GM10266 (cell line): ENCODE measurements at regions not wholly inside any gene's neighbourhood (a gene's known extent, or its start where the extent isn't known, plus 50 kb on each side); places are given as distances from the start of the nearest gene placed in this dataset.
"Not testable (repeated sequence)": the region's sequence is repeated elsewhere in the genome, so short reads cannot be mapped to it uniquely, and the experiment has no call there.

Source experiments
- DNase-seq: peaks from one replicate; pipeline ENCODE4 v3.0.0; 2012; ENCODE audit errors: extremely low spot score
- TF ChIP-seq, protein P1 (sequence below): IDR thresholded peaks from 2 replicates; pipeline ENCODE4 v1.5.1; 2012; ENCODE audit warnings: mild to moderate bottlenecking, low read depth; ENCODE audit not compliant: control insufficient read depth, insufficient read depth; ENCODE audit errors: missing control alignments

GRCh38 chr20:29086938-29087337, 2170.5 kb upstream of the DEFB115 start:
- TF ChIP-seq, protein P1, sequence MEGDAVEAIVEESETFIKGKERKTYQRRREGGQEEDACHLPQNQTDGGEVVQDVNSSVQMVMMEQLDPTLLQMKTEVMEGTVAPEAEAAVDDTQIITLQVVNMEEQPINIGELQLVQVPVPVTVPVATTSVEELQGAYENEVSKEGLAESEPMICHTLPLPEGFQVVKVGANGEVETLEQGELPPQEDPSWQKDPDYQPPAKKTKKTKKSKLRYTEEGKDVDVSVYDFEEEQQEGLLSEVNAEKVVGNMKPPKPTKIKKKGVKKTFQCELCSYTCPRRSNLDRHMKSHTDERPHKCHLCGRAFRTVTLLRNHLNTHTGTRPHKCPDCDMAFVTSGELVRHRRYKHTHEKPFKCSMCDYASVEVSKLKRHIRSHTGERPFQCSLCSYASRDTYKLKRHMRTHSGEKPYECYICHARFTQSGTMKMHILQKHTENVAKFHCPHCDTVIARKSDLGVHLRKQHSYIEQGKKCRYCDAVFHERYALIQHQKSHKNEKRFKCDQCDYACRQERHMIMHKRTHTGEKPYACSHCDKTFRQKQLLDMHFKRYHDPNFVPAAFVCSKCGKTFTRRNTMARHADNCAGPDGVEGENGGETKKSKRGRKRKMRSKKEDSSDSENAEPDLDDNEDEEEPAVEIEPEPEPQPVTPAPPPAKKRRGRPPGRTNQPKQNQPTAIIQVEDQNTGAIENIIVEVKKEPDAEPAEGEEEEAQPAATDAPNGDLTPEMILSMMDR, result no peak

GRCh38 chr20:29087887-29088286, 2169.6 kb upstream of the DEFB115 start:
- not testable (repeated sequence) for DNase-seq

More at GRCh38 chr20:29086938-29087337, 2170.5 kb upstream of the DEFB115 start:
- no peak for DNase-seq

DNA sequence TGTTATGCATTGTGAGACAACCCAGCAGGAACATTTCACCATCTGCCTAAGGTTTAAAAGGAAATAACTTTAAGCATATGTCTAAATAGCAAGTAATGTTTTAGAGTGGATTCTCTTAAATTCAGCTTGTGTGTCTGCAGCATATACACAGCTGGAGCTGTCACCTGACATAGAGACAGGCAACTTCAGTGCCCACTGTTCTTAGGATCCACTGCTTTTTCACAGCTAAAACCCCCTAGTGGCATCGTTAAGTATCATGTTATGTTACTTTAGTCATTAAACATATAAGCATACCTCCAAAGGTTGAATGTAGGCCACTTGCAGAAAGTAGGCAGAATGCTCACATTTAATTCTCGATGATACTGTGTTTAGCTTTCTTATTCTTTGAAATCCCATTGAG, 2169.0 kb upstream of the DEFB115 start:
- peak; percentile 10 for DNase-seq

- not testable (repeated sequence) for DNase-seq
Measured at GRCh38 chr20:29089409-29089808, 2168.1 kb upstream of the DEFB115 start.

DNA sequence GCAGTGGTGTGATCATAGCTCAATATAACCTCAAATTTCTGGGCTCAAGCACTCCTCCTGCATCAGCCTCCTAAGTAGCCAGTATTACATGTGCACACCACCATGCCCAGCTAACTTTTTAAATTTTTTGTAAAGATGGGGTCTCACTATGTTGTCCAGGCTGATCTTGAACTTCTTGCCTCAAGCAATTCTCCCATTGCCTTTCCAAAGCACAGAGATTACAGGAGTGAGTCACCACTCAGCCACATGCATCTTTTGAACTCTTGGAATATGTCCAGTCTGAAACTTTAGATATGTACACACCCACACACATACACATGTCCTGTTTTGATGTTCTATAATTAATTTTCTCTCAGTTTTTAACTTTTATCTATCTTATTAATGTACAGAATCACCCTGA, 2163.5 kb upstream of the DEFB115 start:
- not testable (repeated sequence) for DNase-seq

DNA sequence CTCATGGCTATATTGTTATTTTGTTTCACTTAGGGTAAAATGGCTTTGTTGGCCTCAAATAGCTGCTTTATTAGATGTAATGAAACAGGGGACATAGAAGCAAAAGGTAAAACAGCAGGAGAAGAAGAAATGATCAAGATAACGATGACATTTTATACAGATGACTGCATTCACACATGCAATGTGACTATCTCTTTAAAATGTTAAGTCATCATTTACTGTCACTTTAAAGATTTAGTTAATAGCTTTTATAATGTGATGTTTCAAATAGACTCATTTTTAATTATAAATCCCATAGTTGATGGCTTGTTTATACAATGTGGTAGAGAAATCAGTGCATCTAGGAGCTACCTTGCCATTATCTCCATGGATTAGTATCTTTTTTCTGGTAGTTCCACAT, 2160.8 kb upstream of the DEFB115 start:
- DNase-seq, result not testable (repeated sequence)

- DNase-seq, result not testable (repeated sequence)
Measured at GRCh38 chr20:29107884-29108283, 2149.6 kb upstream of the DEFB115 start.

DNA sequence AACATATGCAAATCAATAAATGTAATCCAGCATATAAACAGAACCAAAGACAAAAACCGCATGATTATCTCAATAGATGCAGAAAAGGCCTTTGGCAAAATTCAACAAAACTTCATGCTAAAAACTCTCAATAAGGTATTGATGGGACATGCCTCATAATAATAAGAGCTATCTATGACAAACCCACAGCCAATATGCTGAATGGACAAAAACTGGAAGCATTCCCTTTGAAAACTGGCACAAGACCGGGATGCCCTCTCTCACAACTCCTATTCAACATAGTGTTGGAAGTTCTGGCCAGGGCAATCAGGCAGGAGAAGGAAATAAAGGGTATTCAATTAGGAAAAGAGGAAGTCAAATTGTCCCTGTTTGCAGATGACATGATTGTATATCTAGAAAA, 2148.1 kb upstream of the DEFB115 start:
- not testable (repeated sequence) for DNase-seq

- DNase-seq, result not testable (repeated sequence)
Measured at GRCh38 chr20:29115097-29115496, 2142.4 kb upstream of the DEFB115 start.

DNA sequence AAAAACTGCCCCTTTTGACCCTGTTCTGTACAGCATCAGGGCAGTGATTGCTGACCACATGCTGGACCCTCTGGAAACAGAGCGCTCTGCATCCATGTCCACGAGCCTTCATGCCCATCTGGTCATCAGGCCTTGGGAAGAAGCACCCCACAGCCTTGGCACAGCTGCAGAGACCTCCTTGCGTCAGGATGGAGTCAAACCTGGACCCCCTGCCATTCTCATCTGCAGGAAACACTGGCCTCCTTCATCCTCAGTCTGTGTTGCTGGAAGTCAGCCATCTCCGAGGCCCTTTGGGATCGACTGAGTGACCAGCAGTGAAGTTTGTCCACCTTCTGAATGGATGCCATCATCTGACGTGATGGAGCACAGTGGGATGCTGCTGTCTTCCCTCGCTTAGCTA, 2138.3 kb upstream of the DEFB115 start:
- no peak for DNase-seq
- TF ChIP-seq, protein P1, result no peak

DNA sequence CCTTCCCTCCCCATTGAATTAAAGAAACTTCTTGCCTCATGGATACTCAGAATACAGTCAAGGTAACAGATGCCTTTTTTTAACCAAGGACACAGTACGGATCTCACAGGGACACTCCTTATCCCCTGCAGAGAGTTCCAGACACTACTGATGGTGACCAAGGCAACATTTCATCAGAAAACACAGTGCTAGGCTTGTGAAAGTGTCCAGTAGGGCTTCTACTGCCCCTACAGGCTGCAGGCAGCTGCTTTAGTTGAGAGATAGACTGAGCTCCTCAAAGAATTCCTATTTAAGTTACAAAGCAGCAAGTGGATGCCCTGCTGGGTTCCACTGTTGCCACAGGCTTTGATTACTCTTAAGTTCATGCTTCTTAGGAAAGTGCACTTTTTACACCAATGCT, 2137.8 kb upstream of the DEFB115 start:
- not testable (repeated sequence) for DNase-seq

GRCh38 chr20:29120088-29120487, 2137.4 kb upstream of the DEFB115 start:
- not testable (repeated sequence) for DNase-seq

- DNase-seq, result not testable (repeated sequence)
Measured at GRCh38 chr20:29120575-29120974, 2136.9 kb upstream of the DEFB115 start.

DNA sequence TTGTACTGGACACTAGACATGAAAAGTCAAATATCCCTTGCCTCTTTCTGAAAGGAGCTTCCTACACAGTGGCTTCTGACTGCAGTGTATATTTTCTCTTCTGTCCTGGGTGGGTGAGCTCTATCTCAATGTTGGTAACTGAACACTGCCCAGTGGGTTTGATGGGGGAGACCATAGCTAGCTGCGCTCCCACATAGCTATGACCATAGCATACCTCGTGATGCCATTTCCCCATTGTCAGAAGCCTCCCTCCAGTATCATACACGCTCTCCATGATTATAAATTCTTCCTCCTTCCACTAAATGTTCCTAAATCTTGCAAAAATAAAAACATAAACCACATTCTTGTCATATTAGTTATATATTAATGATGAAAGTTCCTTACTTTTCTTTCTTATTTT, 2134.7 kb upstream of the DEFB115 start:
- not testable (repeated sequence) for DNase-seq

GRCh38 chr20:29123861-29124260, 2133.6 kb upstream of the DEFB115 start:
- TF ChIP-seq, protein P1, result no peak
- no peak for DNase-seq
